ENCODE measurements at regions not wholly inside any gene's neighbourhood (a gene's known extent, or its start where the extent isn't known, plus 50 kb on each side); places are given as distances from the start of the nearest gene placed in this dataset.

DNA sequence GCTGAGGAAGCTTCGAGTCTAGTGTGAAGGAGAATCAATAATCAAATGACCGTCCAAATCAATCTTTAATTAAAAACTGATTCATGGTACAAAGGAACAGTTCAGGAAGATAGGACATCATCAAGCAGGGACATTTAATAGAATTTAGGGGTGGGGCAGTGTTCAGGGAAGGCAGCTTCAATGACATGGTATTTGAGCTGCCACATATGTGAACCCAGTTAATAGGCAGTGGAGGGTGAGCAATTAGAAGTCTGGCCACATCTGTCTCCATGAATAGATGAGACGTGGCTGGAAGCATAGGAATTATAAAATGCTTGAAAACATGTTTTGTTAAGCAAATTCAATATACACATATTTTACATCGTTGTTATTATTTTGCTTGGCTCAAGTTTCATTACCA lies 362.7 kb downstream of the PRDM2 start:
- no peak for TF ChIP-seq POLR2AphosphoS5 (IDR thresholded peaks at IDR 0.05)
- TF ChIP-seq, protein P1, sequence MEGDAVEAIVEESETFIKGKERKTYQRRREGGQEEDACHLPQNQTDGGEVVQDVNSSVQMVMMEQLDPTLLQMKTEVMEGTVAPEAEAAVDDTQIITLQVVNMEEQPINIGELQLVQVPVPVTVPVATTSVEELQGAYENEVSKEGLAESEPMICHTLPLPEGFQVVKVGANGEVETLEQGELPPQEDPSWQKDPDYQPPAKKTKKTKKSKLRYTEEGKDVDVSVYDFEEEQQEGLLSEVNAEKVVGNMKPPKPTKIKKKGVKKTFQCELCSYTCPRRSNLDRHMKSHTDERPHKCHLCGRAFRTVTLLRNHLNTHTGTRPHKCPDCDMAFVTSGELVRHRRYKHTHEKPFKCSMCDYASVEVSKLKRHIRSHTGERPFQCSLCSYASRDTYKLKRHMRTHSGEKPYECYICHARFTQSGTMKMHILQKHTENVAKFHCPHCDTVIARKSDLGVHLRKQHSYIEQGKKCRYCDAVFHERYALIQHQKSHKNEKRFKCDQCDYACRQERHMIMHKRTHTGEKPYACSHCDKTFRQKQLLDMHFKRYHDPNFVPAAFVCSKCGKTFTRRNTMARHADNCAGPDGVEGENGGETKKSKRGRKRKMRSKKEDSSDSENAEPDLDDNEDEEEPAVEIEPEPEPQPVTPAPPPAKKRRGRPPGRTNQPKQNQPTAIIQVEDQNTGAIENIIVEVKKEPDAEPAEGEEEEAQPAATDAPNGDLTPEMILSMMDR (IDR thresholded peaks at IDR 0.05): no peak
- no peak for TF ChIP-seq POLR2A (IDR thresholded peaks at IDR 0.05)
